ENCODE measurements at regions not wholly inside any gene's neighbourhood (a gene's known extent, or its start where the extent isn't known, plus 50 kb on each side); places are given as distances from the start of the nearest gene placed in this dataset.

GRCh38 chr20:10741060-10741459 lies 67.3 kb upstream of the JAG1 start:
- no peak overlapping the region for H3K27ac ChIP-seq (ENCODE audit: low read depth in 2 of 2, low read length in 2 of 2)
- peaks cover 3 to 9% of the 10 kb centered on the region in 2 donors for H3K4me1 ChIP-seq (ENCODE audit: control insufficient read depth in 2 of 2, insufficient read depth in 2 of 2, low read length in 2 of 2)
- no peaks in the 10 kb centered on the region for H3K9me3 ChIP-seq (ENCODE audit: control insufficient read depth in 2 of 2, low read length in 2 of 2)
- H3K9ac ChIP-seq (ENCODE audit: low read depth in 1 of 2, low read length in 2 of 2), result no peak overlapping the region
- H3K4me3 ChIP-seq (ENCODE audit: low read length in 2 of 2), result no peak overlapping the region
- H3K36me3 ChIP-seq (ENCODE audit: control insufficient read depth in 2 of 2, insufficient read depth in 2 of 2, low read length in 2 of 2), result no peaks in the 10 kb centered on the region
- no peaks in the 10 kb centered on the region for H3K27me3 ChIP-seq (ENCODE audit: control insufficient read depth in 2 of 2, insufficient read depth in 2 of 2, low read length in 2 of 2)

- Histone ChIP-seq H3K4me3 (ENCODE audit: low read length in 2 of 2) (no peak overlapping the region), H3K4me1 (ENCODE audit: control insufficient read depth in 2 of 2, insufficient read depth in 2 of 2, low read length in 2 of 2) (peaks cover 8 to 24% of the 10 kb centered on the region in 2 donors), H3K27me3 (ENCODE audit: control insufficient read depth in 2 of 2, insufficient read depth in 2 of 2, low read length in 2 of 2) (no peaks in the 10 kb centered on the region), H3K9ac (ENCODE audit: low read depth in 1 of 2, low read length in 2 of 2) (no peak overlapping the region), H3K27ac (ENCODE audit: low read depth in 2 of 2, low read length in 2 of 2) (peak overlapping the region; percentile 11 to 79), H3K9me3 (ENCODE audit: control insufficient read depth in 2 of 2, low read length in 2 of 2) (no peaks in the 10 kb centered on the region), H3K36me3 (ENCODE audit: control insufficient read depth in 2 of 2, insufficient read depth in 2 of 2, low read length in 2 of 2) (no peaks in the 10 kb centered on the region)
Observed at GRCh38 chr20:10745790-10746189, 72.0 kb upstream of the JAG1 start.

GRCh38 chr20:10747019-10747418 lies 73.2 kb upstream of the JAG1 start:
- Histone ChIP-seq H3K27ac (ENCODE audit: low read depth in 2 of 2, low read length in 2 of 2) (peak overlapping the region; percentile 79 to 80), H3K27me3 (ENCODE audit: control insufficient read depth in 2 of 2, insufficient read depth in 2 of 2, low read length in 2 of 2) (no peaks in the 10 kb centered on the region), H3K9ac (ENCODE audit: low read depth in 1 of 2, low read length in 2 of 2) (peak overlapping the region in 1 of 2 donors; percentile 9), H3K4me3 (ENCODE audit: low read length in 2 of 2) (peak overlapping the region; percentile 32 to 55), H3K9me3 (ENCODE audit: control insufficient read depth in 2 of 2, low read length in 2 of 2) (no peaks in the 10 kb centered on the region), H3K36me3 (ENCODE audit: control insufficient read depth in 2 of 2, insufficient read depth in 2 of 2, low read length in 2 of 2) (no peaks in the 10 kb centered on the region), H3K4me1 (ENCODE audit: control insufficient read depth in 2 of 2, insufficient read depth in 2 of 2, low read length in 2 of 2) (peaks cover 8 to 24% of the 10 kb centered on the region in 2 donors)

GRCh38 chr20:10749084-10749483 lies 75.3 kb upstream of the JAG1 start:
- H3K27me3 ChIP-seq (ENCODE audit: control insufficient read depth in 2 of 2, insufficient read depth in 2 of 2, low read length in 2 of 2), result no peaks in the 10 kb centered on the region
- H3K27ac ChIP-seq (ENCODE audit: low read depth in 2 of 2, low read length in 2 of 2), result no peak overlapping the region

GRCh38 chr20:10752206-10752605 lies 78.4 kb upstream of the JAG1 start:
- H3K9ac ChIP-seq (ENCODE audit: low read depth in 1 of 2, low read length in 2 of 2), result no peak overlapping the region
- no peaks in the 10 kb centered on the region for H3K9me3 ChIP-seq (ENCODE audit: control insufficient read depth in 2 of 2, low read length in 2 of 2)
- peaks cover under 1 to 8% of the 10 kb centered on the region in 2 donors for H3K4me1 ChIP-seq (ENCODE audit: control insufficient read depth in 2 of 2, insufficient read depth in 2 of 2, low read length in 2 of 2)
- no peaks in the 10 kb centered on the region for H3K36me3 ChIP-seq (ENCODE audit: control insufficient read depth in 2 of 2, insufficient read depth in 2 of 2, low read length in 2 of 2)
- H3K27me3 ChIP-seq (ENCODE audit: control insufficient read depth in 2 of 2, insufficient read depth in 2 of 2, low read length in 2 of 2), result no peaks in the 10 kb centered on the region
- no peak overlapping the region for H3K27ac ChIP-seq (ENCODE audit: low read depth in 2 of 2, low read length in 2 of 2)
- no peak overlapping the region for H3K4me3 ChIP-seq (ENCODE audit: low read length in 2 of 2)

More at GRCh38 chr20:10749084-10749483, 75.3 kb upstream of the JAG1 start:
- Histone ChIP-seq H3K36me3 (ENCODE audit: control insufficient read depth in 2 of 2, insufficient read depth in 2 of 2, low read length in 2 of 2) (no peaks in the 10 kb centered on the region), H3K9me3 (ENCODE audit: control insufficient read depth in 2 of 2, low read length in 2 of 2) (no peaks in the 10 kb centered on the region), H3K4me3 (ENCODE audit: low read length in 2 of 2) (no peak overlapping the region), H3K4me1 (ENCODE audit: control insufficient read depth in 2 of 2, insufficient read depth in 2 of 2, low read length in 2 of 2) (peaks cover 8 to 24% of the 10 kb centered on the region in 2 donors), H3K9ac (ENCODE audit: low read depth in 1 of 2, low read length in 2 of 2) (no peak overlapping the region)

GRCh38 chr20:10754824-10755223 lies 81.0 kb upstream of the JAG1 start:
- no peak overlapping the region for H3K4me3 ChIP-seq (ENCODE audit: low read length in 2 of 2)
- no peaks in the 10 kb centered on the region for H3K36me3 ChIP-seq (ENCODE audit: control insufficient read depth in 2 of 2, insufficient read depth in 2 of 2, low read length in 2 of 2)
- no peak overlapping the region for H3K27ac ChIP-seq (ENCODE audit: low read depth in 2 of 2, low read length in 2 of 2)
- H3K9ac ChIP-seq (ENCODE audit: low read depth in 1 of 2, low read length in 2 of 2), result no peak overlapping the region
- no peaks in the 10 kb centered on the region for H3K9me3 ChIP-seq (ENCODE audit: control insufficient read depth in 2 of 2, low read length in 2 of 2)
- no peaks in the 10 kb centered on the region for H3K4me1 ChIP-seq (ENCODE audit: control insufficient read depth in 2 of 2, insufficient read depth in 2 of 2, low read length in 2 of 2)
- no peaks in the 10 kb centered on the region for H3K27me3 ChIP-seq (ENCODE audit: control insufficient read depth in 2 of 2, insufficient read depth in 2 of 2, low read length in 2 of 2)

GRCh38 chr20:10758446-10758845 lies 84.6 kb upstream of the JAG1 start:
- H3K9me3 ChIP-seq (ENCODE audit: control insufficient read depth in 2 of 2, low read length in 2 of 2), result no peaks in the 10 kb centered on the region
- H3K4me1 ChIP-seq (ENCODE audit: control insufficient read depth in 2 of 2, insufficient read depth in 2 of 2, low read length in 2 of 2), result no peaks in the 10 kb centered on the region
- no peak overlapping the region for H3K9ac ChIP-seq (ENCODE audit: low read depth in 1 of 2, low read length in 2 of 2)
- H3K27me3 ChIP-seq (ENCODE audit: control insufficient read depth in 2 of 2, insufficient read depth in 2 of 2, low read length in 2 of 2), result no peaks in the 10 kb centered on the region
- H3K4me3 ChIP-seq (ENCODE audit: low read length in 2 of 2), result no peak overlapping the region
- no peak overlapping the region for H3K27ac ChIP-seq (ENCODE audit: low read depth in 2 of 2, low read length in 2 of 2)
- no peaks in the 10 kb centered on the region for H3K36me3 ChIP-seq (ENCODE audit: control insufficient read depth in 2 of 2, insufficient read depth in 2 of 2, low read length in 2 of 2)

GRCh38 chr20:10761232-10761631 lies 87.4 kb upstream of the JAG1 start:
- no peaks in the 10 kb centered on the region for H3K4me1 ChIP-seq (ENCODE audit: control insufficient read depth in 2 of 2, insufficient read depth in 2 of 2, low read length in 2 of 2)
- H3K36me3 ChIP-seq (ENCODE audit: control insufficient read depth in 2 of 2, insufficient read depth in 2 of 2, low read length in 2 of 2), result no peaks in the 10 kb centered on the region
- no peak overlapping the region for H3K9ac ChIP-seq (ENCODE audit: low read depth in 1 of 2, low read length in 2 of 2)
- H3K27ac ChIP-seq (ENCODE audit: low read depth in 2 of 2, low read length in 2 of 2), result no peak overlapping the region
- H3K27me3 ChIP-seq (ENCODE audit: control insufficient read depth in 2 of 2, insufficient read depth in 2 of 2, low read length in 2 of 2), result no peaks in the 10 kb centered on the region
- no peaks in the 10 kb centered on the region for H3K9me3 ChIP-seq (ENCODE audit: control insufficient read depth in 2 of 2, low read length in 2 of 2)
- H3K4me3 ChIP-seq (ENCODE audit: low read length in 2 of 2), result no peak overlapping the region

- no peaks in the 10 kb centered on the region for H3K9me3 ChIP-seq (ENCODE audit: control insufficient read depth in 2 of 2, low read length in 2 of 2)
- H3K36me3 ChIP-seq (ENCODE audit: control insufficient read depth in 2 of 2, insufficient read depth in 2 of 2, low read length in 2 of 2), result no peaks in the 10 kb centered on the region
- no peaks in the 10 kb centered on the region for H3K27me3 ChIP-seq (ENCODE audit: control insufficient read depth in 2 of 2, insufficient read depth in 2 of 2, low read length in 2 of 2)
- H3K27ac ChIP-seq (ENCODE audit: low read depth in 2 of 2, low read length in 2 of 2), result no peak overlapping the region
- no peaks in the 10 kb centered on the region for H3K4me1 ChIP-seq (ENCODE audit: control insufficient read depth in 2 of 2, insufficient read depth in 2 of 2, low read length in 2 of 2)
- no peak overlapping the region for H3K4me3 ChIP-seq (ENCODE audit: low read length in 2 of 2)
- H3K9ac ChIP-seq (ENCODE audit: low read depth in 1 of 2, low read length in 2 of 2), result no peak overlapping the region
Observed at GRCh38 chr20:10761786-10762185, 88.0 kb upstream of the JAG1 start.

- H3K9ac ChIP-seq (ENCODE audit: low read depth in 1 of 2, low read length in 2 of 2), result no peak overlapping the region
- no peak overlapping the region for H3K4me3 ChIP-seq (ENCODE audit: low read length in 2 of 2)
- H3K9me3 ChIP-seq (ENCODE audit: control insufficient read depth in 2 of 2, low read length in 2 of 2), result no peaks in the 10 kb centered on the region
- H3K4me1 ChIP-seq (ENCODE audit: control insufficient read depth in 2 of 2, insufficient read depth in 2 of 2, low read length in 2 of 2), result no peaks in the 10 kb centered on the region
- no peaks in the 10 kb centered on the region for H3K27me3 ChIP-seq (ENCODE audit: control insufficient read depth in 2 of 2, insufficient read depth in 2 of 2, low read length in 2 of 2)
- H3K27ac ChIP-seq (ENCODE audit: low read depth in 2 of 2, low read length in 2 of 2), result no peak overlapping the region
- no peaks in the 10 kb centered on the region for H3K36me3 ChIP-seq (ENCODE audit: control insufficient read depth in 2 of 2, insufficient read depth in 2 of 2, low read length in 2 of 2)
Observed at GRCh38 chr20:10762216-10762615, 88.4 kb upstream of the JAG1 start.

- no peak overlapping the region for H3K27ac ChIP-seq (ENCODE audit: low read depth in 2 of 2, low read length in 2 of 2)
- H3K4me3 ChIP-seq (ENCODE audit: low read length in 2 of 2), result no peak overlapping the region
- no peak overlapping the region for H3K9ac ChIP-seq (ENCODE audit: low read depth in 1 of 2, low read length in 2 of 2)
- no peaks in the 10 kb centered on the region for H3K36me3 ChIP-seq (ENCODE audit: control insufficient read depth in 2 of 2, insufficient read depth in 2 of 2, low read length in 2 of 2)
- no peaks in the 10 kb centered on the region for H3K27me3 ChIP-seq (ENCODE audit: control insufficient read depth in 2 of 2, insufficient read depth in 2 of 2, low read length in 2 of 2)
- no peaks in the 10 kb centered on the region for H3K9me3 ChIP-seq (ENCODE audit: control insufficient read depth in 2 of 2, low read length in 2 of 2)
- H3K4me1 ChIP-seq (ENCODE audit: control insufficient read depth in 2 of 2, insufficient read depth in 2 of 2, low read length in 2 of 2), result no peaks in the 10 kb centered on the region
Observed at GRCh38 chr20:10763112-10763511, 89.3 kb upstream of the JAG1 start.
